Retinal pigment epithelial cell (primary cell): ENCODE measurements at regions not wholly inside any gene's neighbourhood (a gene's known extent, or its start where the extent isn't known, plus 50 kb on each side); places are given as distances from the start of the nearest gene placed in this dataset.
"Not testable (repeated sequence)": the region's sequence is repeated elsewhere in the genome, so short reads cannot be mapped to it uniquely, and the experiment has no call there.

Source experiments
- DNase-seq: peaks from one replicate; pipeline ENCODE4 v3.0.0-alpha.2; 2010; ENCODE audit warnings: low read depth
- H3K4me3 ChIP-seq: 2 replicates; pipeline ENCODE4 v1.5.1; 2011; ENCODE audit warnings: mild to moderate bottlenecking, low read length, control low read depth, moderate library complexity
- CTCF ChIP-seq: conservative IDR thresholded peaks from 2 replicates; pipeline ENCODE4 v1.5.1; 2011; ENCODE audit warnings: low read depth, low read length, control low read depth, inconsistent platforms

GRCh38 chr2:138421315-138421970, 80.1 kb upstream of the SPOPL start:
- DNase-seq, result no peak
- no peak for TF ChIP-seq CTCF
- no peak overlapping the region for H3K4me3 ChIP-seq

- TF ChIP-seq CTCF, result no peak
- H3K4me3 ChIP-seq, result no peak overlapping the region
- peak; percentile 37 for DNase-seq
Measured at GRCh38 chr2:138421971-138422335, 79.6 kb upstream of the SPOPL start.

- TF ChIP-seq CTCF, result no peak
- DNase-seq, result no peak
- no peak overlapping the region for H3K4me3 ChIP-seq
Measured at GRCh38 chr2:138423198-138423597, 78.4 kb upstream of the SPOPL start.

GRCh38 chr2:138423745-138424144, 77.8 kb upstream of the SPOPL start:
- TF ChIP-seq CTCF, result no peak
- H3K4me3 ChIP-seq, result no peak overlapping the region
- no peak for DNase-seq

GRCh38 chr2:138424436-138425140, 77.0 kb upstream of the SPOPL start:
- DNase-seq, result no peak
- H3K4me3 ChIP-seq, result no peak overlapping the region
- no peak for TF ChIP-seq CTCF

GRCh38 chr2:138426116-138426515, 75.5 kb upstream of the SPOPL start:
- DNase-seq, H3K4me3 ChIP-seq: not testable (repeated sequence)

GRCh38 chr2:138428710-138429440, 72.7 kb upstream of the SPOPL start:
- no peak for DNase-seq
- TF ChIP-seq CTCF, result no peak
- no peak overlapping the region for H3K4me3 ChIP-seq
